Type B pancreatic cell (in vitro differentiated cells): ENCODE measurements at regions not wholly inside any gene's neighbourhood (a gene's known extent, or its start where the extent isn't known, plus 50 kb on each side); places are given as distances from the start of the nearest gene placed in this dataset.

Experiments
- DNase-seq: peaks from one replicate; pipeline ENCODE4 v3.0.0; 2021; ENCODE audit warnings: mixed read lengths; ENCODE audit not compliant: unreplicated experiment; ENCODE audit errors: extremely low spot score
- H3K27ac Mint-ChIP-seq: 2 replicates; pipeline ENCODE4 v1.8.0; 2021; ENCODE audit warnings: mild to moderate bottlenecking, mixed read lengths
- H3K27me3 Mint-ChIP-seq: 2 replicates; pipeline ENCODE4 v1.8.0; 2021; ENCODE audit warnings: mixed read lengths
- H3K36me3 Mint-ChIP-seq: 2 replicates; pipeline ENCODE4 v1.8.0; 2021; ENCODE audit warnings: mixed read lengths
- H3K4me1 Mint-ChIP-seq: one replicate; pipeline ENCODE4 v1.8.0; 2021; ENCODE audit warnings: mixed read lengths; ENCODE audit not compliant: unreplicated experiment
- H3K4me3 Mint-ChIP-seq: 2 replicates; pipeline ENCODE4 v1.8.0; 2021; ENCODE audit warnings: mild to moderate bottlenecking, mixed read lengths
- H3K9me3 Mint-ChIP-seq: 2 replicates; pipeline ENCODE4 v1.8.0; 2021; ENCODE audit warnings: mixed read lengths
- CTCF ChIP-seq: fragments of 200-600 bp; sonication (generic); conservative IDR thresholded peaks from 2 replicates; pipeline ENCODE4 v1.5.0; 2021; ENCODE audit warnings: antibody characterized with exemption, mild to moderate bottlenecking

GRCh38 chr20:48340883-48341281 is 486.9 kb downstream of the PREX1 start:
- no peak for TF ChIP-seq CTCF
- H3K4me3 Mint-ChIP-seq = no peak overlapping the region
- no peak for DNase-seq
- H3K9me3 Mint-ChIP-seq = peaks cover 4% of the 10 kb centered on the region
- H3K27ac Mint-ChIP-seq = no peak overlapping the region
- H3K4me1 Mint-ChIP-seq = peaks cover 40% of the 10 kb centered on the region
- peaks cover 13% of the 10 kb centered on the region for H3K27me3 Mint-ChIP-seq
- H3K36me3 Mint-ChIP-seq = no peaks in the 10 kb centered on the region

- peaks cover 13% of the 10 kb centered on the region for H3K27me3 Mint-ChIP-seq
- H3K36me3 Mint-ChIP-seq = no peaks in the 10 kb centered on the region
- peaks cover 46% of the 10 kb centered on the region for H3K4me1 Mint-ChIP-seq
- peaks cover 4% of the 10 kb centered on the region for H3K9me3 Mint-ChIP-seq
- TF ChIP-seq CTCF = no peak
- no peak for DNase-seq
- H3K4me3 Mint-ChIP-seq = no peak overlapping the region
- no peak overlapping the region for H3K27ac Mint-ChIP-seq
Measured at GRCh38 chr20:48339986-48340882, 487.6 kb downstream of the PREX1 start.

GRCh38 chr20:48339190-48339985 is 488.4 kb downstream of the PREX1 start:
- H3K4me1 Mint-ChIP-seq = peaks cover 45% of the 10 kb centered on the region
- no peak for TF ChIP-seq CTCF
- H3K27ac Mint-ChIP-seq = no peak overlapping the region
- H3K4me3 Mint-ChIP-seq = no peak overlapping the region
- H3K9me3 Mint-ChIP-seq = peaks cover 4% of the 10 kb centered on the region
- peaks cover 13% of the 10 kb centered on the region for H3K27me3 Mint-ChIP-seq
- DNase-seq = no peak
- H3K36me3 Mint-ChIP-seq = no peaks in the 10 kb centered on the region

- peaks cover 12% of the 10 kb centered on the region for H3K27me3 Mint-ChIP-seq
- peaks cover 4% of the 10 kb centered on the region for H3K9me3 Mint-ChIP-seq
- H3K4me3 Mint-ChIP-seq = peak overlapping the region; percentile 4
- no peaks in the 10 kb centered on the region for H3K36me3 Mint-ChIP-seq
- H3K27ac Mint-ChIP-seq = no peak overlapping the region
- no peak for DNase-seq
- H3K4me1 Mint-ChIP-seq = peaks cover 38% of the 10 kb centered on the region
- TF ChIP-seq CTCF = no peak
Measured at GRCh38 chr20:48338717-48339116, 489.1 kb downstream of the PREX1 start.

- peaks cover 6% of the 10 kb centered on the region for H3K27me3 Mint-ChIP-seq
- DNase-seq = no peak
- peaks cover 46% of the 10 kb centered on the region for H3K4me1 Mint-ChIP-seq
- H3K9me3 Mint-ChIP-seq = peaks cover 8% of the 10 kb centered on the region
- H3K27ac Mint-ChIP-seq = no peak overlapping the region
- no peak overlapping the region for H3K4me3 Mint-ChIP-seq
- TF ChIP-seq CTCF = no peak
- H3K36me3 Mint-ChIP-seq = no peaks in the 10 kb centered on the region
Measured at GRCh38 chr20:48336597-48336996, 491.2 kb downstream of the PREX1 start.
